GM12865 (cell line): ENCODE measurements at regions not wholly inside any gene's neighbourhood (a gene's known extent, or its start where the extent isn't known, plus 50 kb on each side); places are given as distances from the start of the nearest gene placed in this dataset.

Source experiments
- DNase-seq: peaks from one replicate; pipeline ENCODE4 v3.0.0; 2010; ENCODE audit warnings: low read depth
- H3K4me3 ChIP-seq: 2 replicates; pipeline ENCODE4 v1.5.1; 2011; ENCODE audit warnings: mild to moderate bottlenecking, low read depth, low read length, control low read depth
- CTCF ChIP-seq: IDR thresholded peaks from 2 replicates; pipeline ENCODE4 v1.5.1; 2011; ENCODE audit warnings: low read length, control low read depth, low read depth, inconsistent platforms; ENCODE audit not compliant: insufficient read depth; ENCODE audit errors: missing control alignments

GRCh38 chr22:22810018-22810427, 77.6 kb upstream of the IGLL5 start:
- H3K4me3 ChIP-seq: no peak overlapping the region
- TF ChIP-seq CTCF: no peak
- DNase-seq: no peak

- H3K4me3 ChIP-seq: no peak overlapping the region
- no peak for DNase-seq
- TF ChIP-seq CTCF: no peak
These were observed 77.1 kb upstream of the IGLL5 start for GRCh38 chr22:22810471-22810870.

GRCh38 chr22:22811016-22812009, 76.3 kb upstream of the IGLL5 start:
- DNase-seq: no peak
- H3K4me3 ChIP-seq: no peak overlapping the region
- no peak for TF ChIP-seq CTCF

GRCh38 chr22:22812031-22812905, 75.3 kb upstream of the IGLL5 start:
- TF ChIP-seq CTCF: no peak
- no peak overlapping the region for H3K4me3 ChIP-seq
- peak; percentile 9 for DNase-seq

- no peak overlapping the region for H3K4me3 ChIP-seq
- TF ChIP-seq CTCF: no peak
- DNase-seq: no peak
These were observed 74.2 kb upstream of the IGLL5 start for GRCh38 chr22:22813126-22814075.
